CD14-positive monocyte (primary cell): ENCODE measurements at regions not wholly inside any gene's neighbourhood (a gene's known extent, or its start where the extent isn't known, plus 50 kb on each side); places are given as distances from the start of the nearest gene placed in this dataset.

Experiments
- DNase-seq, 3 donors: peaks; one replicate each; pipeline ENCODE4 v3.0.0-alpha.2; 2011 to 2022
- H2AFZ ChIP-seq: 2 replicates; pipeline ENCODE4 v1.6.0; 2012; ENCODE audit warnings: mild to moderate bottlenecking, low read depth, low read length, inconsistent platforms; ENCODE audit not compliant: insufficient read depth, poor library complexity, severe bottlenecking
- H3K27ac ChIP-seq, 2 donors: 1 replicate in 1 of 2; 2 replicates in 1 of 2; pipeline ENCODE4 v1.5.1; 2012 to 2013; ENCODE audit warnings: low read length in 2 of 2, control low read depth in 1 of 2, inconsistent platforms in 1 of 2, low read depth in 1 of 2, mild to moderate bottlenecking in 1 of 2
- H3K27me3 ChIP-seq, 2 donors: one replicate each; pipeline versions ENCODE4 v1.6.0 to v1.6.1; 2011 to 2013; ENCODE audit warnings: low read length in 2 of 2; ENCODE audit not compliant: control insufficient read depth in 2 of 2, insufficient read depth in 2 of 2
- H3K36me3 ChIP-seq, 2 donors: replicated peaks in 1 of 2; 1 replicate in 1 of 2; 2 replicates in 1 of 2; pipeline versions ENCODE4 v1.5.1 to v1.6.1; 2012 to 2013; ENCODE audit warnings: low read length in 2 of 2, control low read depth in 1 of 2, inconsistent platforms in 1 of 2, mild to moderate bottlenecking in 1 of 2; ENCODE audit not compliant: insufficient read depth in 2 of 2, control insufficient read depth in 1 of 2
- H3K4me1 ChIP-seq, 2 donors: 1 replicate in 1 of 2; 2 replicates in 1 of 2; pipeline versions ENCODE4 v1.5.1 to v1.6.1; 2012 to 2013; ENCODE audit warnings: low read length in 2 of 2, control low read depth in 1 of 2, inconsistent platforms in 1 of 2, mild to moderate bottlenecking in 1 of 2, moderate library complexity in 1 of 2; ENCODE audit not compliant: insufficient read depth in 2 of 2, control insufficient read depth in 1 of 2
- H3K4me2 ChIP-seq: replicated peaks from 2 replicates; pipeline ENCODE3; 2012; ENCODE audit warnings: low read length, moderate library complexity, mild to moderate bottlenecking; ENCODE audit not compliant: poor library complexity, severe bottlenecking; ENCODE audit errors: extremely low read depth
- H3K4me3 ChIP-seq, 3 experiments: fragments of 200-600 bp in 1 of 3; sonication (generic) in 1 of 3; replicated peaks in 1 of 3; 1 replicate in 2 of 3; 2 replicates in 1 of 3; pipeline ENCODE4 v1.5.1; 2011 to 2013; ENCODE audit warnings: low read length in 3 of 3, mild to moderate bottlenecking in 3 of 3, control low read depth in 2 of 3, low read depth in 2 of 3, inconsistent platforms in 1 of 3, moderate library complexity in 1 of 3
- H3K79me2 ChIP-seq: 2 replicates; pipeline ENCODE4 v1.6.0; 2012; ENCODE audit warnings: mild to moderate bottlenecking, control low read depth, inconsistent platforms, low read length, moderate library complexity; ENCODE audit not compliant: insufficient read depth
- H3K9ac ChIP-seq: 2 replicates; pipeline ENCODE4 v1.6.0; 2017; ENCODE audit warnings: low read length, mild to moderate bottlenecking; ENCODE audit not compliant: insufficient read depth, poor library complexity, severe bottlenecking
- H3K9me3 ChIP-seq, 2 donors: replicated peaks in 1 of 2; 1 replicate in 1 of 2; 2 replicates in 1 of 2; pipeline versions ENCODE4 v1.5.1 to v1.6.1; 2012 to 2013; ENCODE audit warnings: low read length in 2 of 2, control low read depth in 1 of 2; ENCODE audit not compliant: control insufficient read depth in 1 of 2, insufficient read depth in 1 of 2
- H4K20me1 ChIP-seq: 2 replicates; pipeline ENCODE4 v1.6.0; 2012; ENCODE audit warnings: mild to moderate bottlenecking, low read length, control low read depth, moderate library complexity; ENCODE audit not compliant: insufficient read depth
- H3K27ac Mint-ChIP-seq, 7 donors: one replicate each; pipeline ENCODE4 v1.8.0; 2020; ENCODE audit warnings: mild to moderate bottlenecking in 7 of 7, mixed read lengths in 7 of 7, moderate library complexity in 6 of 7, inconsistent platforms in 2 of 7
- H3K27me3 Mint-ChIP-seq, 3 donors: one replicate each; pipeline ENCODE4 v1.8.0; 2021 to 2022; ENCODE audit warnings: low read depth in 3 of 3, mild to moderate bottlenecking in 3 of 3, mixed read lengths in 3 of 3, moderate library complexity in 3 of 3, inconsistent platforms in 1 of 3
- H3K36me3 Mint-ChIP-seq, 2 donors: one replicate each; pipeline ENCODE4 v1.8.0; 2020; ENCODE audit warnings: mixed read lengths in 2 of 2, inconsistent platforms in 1 of 2, mild to moderate bottlenecking in 1 of 2
- H3K4me1 Mint-ChIP-seq: one replicate; pipeline ENCODE4 v1.8.0; 2020; ENCODE audit warnings: mild to moderate bottlenecking, mixed read lengths
- H3K4me3 Mint-ChIP-seq, 2 donors: one replicate each; pipeline ENCODE4 v1.8.0; 2020; ENCODE audit warnings: mild to moderate bottlenecking in 2 of 2, mixed read lengths in 2 of 2, moderate library complexity in 1 of 2
- H3K9me3 Mint-ChIP-seq, 7 donors: one replicate each; pipeline ENCODE4 v1.8.0; 2020 to 2022; ENCODE audit warnings: mixed read lengths in 7 of 7, mild to moderate bottlenecking in 6 of 7, moderate library complexity in 6 of 7, inconsistent platforms in 2 of 7
- WGBS: methylation state at CpG from one replicate; pipeline ENCODE4 v1.1.5; 2013; ENCODE audit warnings: missing lambda C conversion rate; ENCODE audit not compliant: insufficient coverage; 5-methylcytosine and 5-hydroxymethylcytosine counted together
- intact Hi-C, 2 donors: fragments of 100-400 bp; cut with micrococcal nuclease; formaldehyde crosslinking; loops; one replicate each; pipeline versions ENCODE4 v1.15.0 to v1.15.1; 2023
- TF ChIP-seq, protein P1 (sequence below): fragments of 200-600 bp; IDR thresholded peaks from one replicate; pipeline ENCODE4 v1.8.0; 2022; ENCODE audit warnings: antibody characterized with exemption, mild to moderate bottlenecking

DNA sequence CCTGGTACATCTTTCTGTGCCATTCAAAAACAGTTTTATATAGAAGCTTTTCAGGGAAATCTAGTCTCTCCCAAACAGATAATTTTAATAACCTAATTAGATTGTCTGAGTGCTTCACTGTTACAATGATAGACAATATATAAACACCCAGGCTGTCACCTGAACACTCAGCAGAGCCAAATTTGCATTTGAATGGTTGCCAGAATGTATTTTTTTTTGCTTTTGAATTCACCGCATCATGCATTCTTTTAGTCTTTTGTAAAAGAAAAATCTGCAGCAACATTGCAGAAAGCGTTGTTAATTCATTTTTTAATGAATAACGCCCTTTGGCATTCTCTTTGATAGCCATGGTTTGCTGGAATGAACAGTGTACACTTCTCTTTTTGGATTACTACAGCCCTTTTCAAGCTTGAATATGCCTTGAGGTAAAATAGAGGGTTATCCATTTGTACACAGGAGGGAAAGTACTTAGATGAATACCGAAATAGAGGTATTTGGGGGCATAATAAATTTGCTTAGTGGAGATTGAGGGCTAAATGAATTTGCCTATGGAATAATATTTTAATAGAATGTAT is 175.0 kb upstream of the EPHA5 start:
- Histone ChIP-seq H3K4me2 (no peak overlapping the region), H2AFZ (no peak overlapping the region), H3K79me2 (no peaks in the 10 kb centered on the region), H3K36me3 (no peaks in the 10 kb centered on the region), H3K9me3 (no peaks in the 10 kb centered on the region), H3K27me3 (no peaks in the 10 kb centered on the region), H3K4me1 (no peaks in the 10 kb centered on the region), H3K9ac (no peak overlapping the region), H3K27ac (no peak overlapping the region), H4K20me1 (no peaks in the 10 kb centered on the region), H3K4me3 (no peak overlapping the region)
- 100% methylated on average over 1 of the region's 4 CpGs for WGBS
- Mint-ChIP-seq H3K9me3 (peaks cover 0 to 1% (median 0%) of the 10 kb centered on the region in 7 donors), H3K4me1 (no peaks in the 10 kb centered on the region), H3K27ac (no peak overlapping the region), H3K36me3 (no peaks in the 10 kb centered on the region), H3K27me3 (no peaks in the 10 kb centered on the region), H3K4me3 (no peak overlapping the region)
- no peak for DNase-seq
- intact Hi-C loops: no loop called here
- TF ChIP-seq, protein P1, sequence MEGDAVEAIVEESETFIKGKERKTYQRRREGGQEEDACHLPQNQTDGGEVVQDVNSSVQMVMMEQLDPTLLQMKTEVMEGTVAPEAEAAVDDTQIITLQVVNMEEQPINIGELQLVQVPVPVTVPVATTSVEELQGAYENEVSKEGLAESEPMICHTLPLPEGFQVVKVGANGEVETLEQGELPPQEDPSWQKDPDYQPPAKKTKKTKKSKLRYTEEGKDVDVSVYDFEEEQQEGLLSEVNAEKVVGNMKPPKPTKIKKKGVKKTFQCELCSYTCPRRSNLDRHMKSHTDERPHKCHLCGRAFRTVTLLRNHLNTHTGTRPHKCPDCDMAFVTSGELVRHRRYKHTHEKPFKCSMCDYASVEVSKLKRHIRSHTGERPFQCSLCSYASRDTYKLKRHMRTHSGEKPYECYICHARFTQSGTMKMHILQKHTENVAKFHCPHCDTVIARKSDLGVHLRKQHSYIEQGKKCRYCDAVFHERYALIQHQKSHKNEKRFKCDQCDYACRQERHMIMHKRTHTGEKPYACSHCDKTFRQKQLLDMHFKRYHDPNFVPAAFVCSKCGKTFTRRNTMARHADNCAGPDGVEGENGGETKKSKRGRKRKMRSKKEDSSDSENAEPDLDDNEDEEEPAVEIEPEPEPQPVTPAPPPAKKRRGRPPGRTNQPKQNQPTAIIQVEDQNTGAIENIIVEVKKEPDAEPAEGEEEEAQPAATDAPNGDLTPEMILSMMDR: no peak

DNA sequence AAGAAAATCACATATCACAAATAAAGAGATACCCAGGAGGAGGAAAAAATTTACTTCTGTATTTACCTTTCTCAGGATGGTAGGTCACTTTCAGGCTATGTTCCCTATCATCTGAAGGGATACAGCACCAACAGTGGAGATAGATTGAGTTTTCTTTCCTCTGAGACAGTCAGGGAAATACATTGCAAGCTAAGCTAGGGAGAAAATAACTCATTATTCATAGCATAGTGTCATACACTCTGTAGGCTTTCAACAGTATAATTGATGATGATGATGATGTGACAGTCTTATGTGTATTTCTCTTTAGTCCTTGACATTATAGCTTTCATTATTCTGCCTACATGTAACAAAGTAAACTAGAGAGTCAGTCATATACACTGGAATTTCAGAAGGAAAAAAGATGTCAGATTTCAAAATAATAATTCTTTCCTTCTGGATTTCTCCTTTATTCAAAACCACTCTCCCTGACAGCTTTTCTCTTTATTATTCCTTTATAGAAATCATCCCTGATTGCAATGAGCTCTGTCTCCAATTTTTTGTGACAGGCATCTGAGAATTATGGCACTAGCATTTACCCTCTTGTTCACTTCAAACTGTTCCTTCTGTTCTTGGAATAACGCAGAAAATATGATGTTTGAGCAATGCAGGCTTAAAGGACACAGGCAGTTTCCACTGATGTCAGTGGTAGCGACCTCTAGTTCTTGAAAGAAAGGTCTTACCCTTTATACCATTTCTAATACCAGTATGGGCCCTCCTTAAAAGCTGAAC is 169.1 kb upstream of the EPHA5 start:
- H3K4me1 ChIP-seq: no peaks in the 10 kb centered on the region
- Mint-ChIP-seq H3K9me3 (peaks cover 0 to 3% (median 0%) of the 10 kb centered on the region in 7 donors), H3K27ac (no peak overlapping the region), H3K4me1 (no peaks in the 10 kb centered on the region), H3K27me3 (no peaks in the 10 kb centered on the region), H3K4me3 (no peak overlapping the region), H3K36me3 (no peaks in the 10 kb centered on the region)
- H3K9me3 ChIP-seq: no peaks in the 10 kb centered on the region
- no peaks in the 10 kb centered on the region for H3K36me3 ChIP-seq
- no peak overlapping the region for H3K4me2 ChIP-seq
- H3K27ac ChIP-seq: no peak overlapping the region
- TF ChIP-seq, protein P1: no peak
- intact Hi-C loops: no loop called here
- no peaks in the 10 kb centered on the region for H3K27me3 ChIP-seq
- no peaks in the 10 kb centered on the region for H4K20me1 ChIP-seq
- DNase-seq: no peak
- H3K9ac ChIP-seq: no peak overlapping the region
- WGBS: no CpG with 5 or more reads among the region's 2 CpGs
- no peak overlapping the region for H2AFZ ChIP-seq
- no peaks in the 10 kb centered on the region for H3K79me2 ChIP-seq
- H3K4me3 ChIP-seq: no peak overlapping the region
